HS-5 (cell line): ENCODE measurements at regions not wholly inside any gene's neighbourhood (a gene's known extent, or its start where the extent isn't known, plus 50 kb on each side); places are given as distances from the start of the nearest gene placed in this dataset.
"Not testable (repeated sequence)": the region's sequence is repeated elsewhere in the genome, so short reads cannot be mapped to it uniquely, and the experiment has no call there.

ENCODE experiments used
- DNase-seq: peaks from one replicate; pipeline ENCODE4 v3.0.0-alpha.2; 2012; ENCODE audit warnings: low read depth

- no peak for DNase-seq
Observed at GRCh38 chr11:97684486-97685439, 1295.0 kb downstream of the JRKL start.

- DNase-seq = no peak
Observed at GRCh38 chr11:97685695-97686094, 1295.9 kb downstream of the JRKL start.

- DNase-seq = no peak
Observed at GRCh38 chr11:97687111-97687510, 1297.3 kb downstream of the JRKL start.

- no peak for DNase-seq
Observed at GRCh38 chr11:97691061-97691460, 1301.2 kb downstream of the JRKL start.

- DNase-seq = no peak
Observed at GRCh38 chr11:97702951-97703350, 1313.1 kb downstream of the JRKL start.

GRCh38 chr11:97703851-97704250, 1314.0 kb downstream of the JRKL start:
- DNase-seq = no peak

GRCh38 chr11:97705441-97705840, 1315.3 kb upstream of the CNTN5 start:
- not testable (repeated sequence) for DNase-seq

GRCh38 chr11:97717922-97718321, 1302.8 kb upstream of the CNTN5 start:
- DNase-seq = no peak

GRCh38 chr11:97722065-97722464, 1298.7 kb upstream of the CNTN5 start:
- DNase-seq = peak; percentile 82

- no peak for DNase-seq
Observed at GRCh38 chr11:97722721-97723120, 1298.0 kb upstream of the CNTN5 start.

GRCh38 chr11:97729546-97730272, 1291.0 kb upstream of the CNTN5 start:
- no peak for DNase-seq

GRCh38 chr11:97732011-97732632, 1288.6 kb upstream of the CNTN5 start:
- no peak for DNase-seq

- DNase-seq = no peak
Observed at GRCh38 chr11:97738751-97739150, 1282.0 kb upstream of the CNTN5 start.

GRCh38 chr11:97739932-97740800, 1280.6 kb upstream of the CNTN5 start:
- DNase-seq = no peak

GRCh38 chr11:97740801-97741151, 1280.0 kb upstream of the CNTN5 start:
- DNase-seq = no peak

GRCh38 chr11:97742717-97743116, 1278.0 kb upstream of the CNTN5 start:
- no peak for DNase-seq

GRCh38 chr11:97743205-97743742, 1277.5 kb upstream of the CNTN5 start:
- no peak for DNase-seq

- no peak for DNase-seq
Observed at GRCh38 chr11:97745515-97746050, 1275.2 kb upstream of the CNTN5 start.

- DNase-seq = no peak
Observed at GRCh38 chr11:97746818-97747217, 1273.9 kb upstream of the CNTN5 start.

- no peak for DNase-seq
Observed at GRCh38 chr11:97751405-97751804, 1269.3 kb upstream of the CNTN5 start.

- DNase-seq = no peak
Observed at GRCh38 chr11:97751952-97752351, 1268.8 kb upstream of the CNTN5 start.
